ENCODE measurements at regions not wholly inside any gene's neighbourhood (a gene's known extent, or its start where the extent isn't known, plus 50 kb on each side); places are given as distances from the start of the nearest gene placed in this dataset.

- no peak for DNase-seq
These were observed 434.9 kb downstream of the GPM6A start for GRCh38 chr4:175377203-175377602.

- no peak for DNase-seq
These were observed 433.7 kb downstream of the GPM6A start for GRCh38 chr4:175378372-175378771.

DNA sequence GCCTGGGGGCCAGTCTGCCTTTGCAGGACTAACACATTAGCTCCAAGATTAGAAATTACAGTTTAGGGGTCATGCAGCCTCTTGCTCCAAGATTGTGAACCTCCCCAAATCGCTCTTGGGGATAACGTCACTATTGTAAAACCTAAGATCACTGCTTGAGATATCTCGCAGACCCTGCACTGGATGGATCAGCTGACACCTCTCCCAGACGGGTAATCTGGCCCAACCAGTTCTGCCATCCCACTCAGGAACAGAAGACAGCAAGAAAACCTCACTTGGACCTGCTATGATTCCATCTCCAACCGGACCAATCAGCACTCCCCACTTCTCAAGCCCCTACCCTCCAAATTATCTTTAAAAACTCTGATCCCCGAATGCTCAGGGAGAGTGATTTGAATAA lies 431.2 kb downstream of the GPM6A start:
- no peak for DNase-seq

- DNase-seq, result no peak
These were observed 426.3 kb downstream of the GPM6A start for GRCh38 chr4:175385797-175386196.

GRCh38 chr4:175386776-175387507 lies 425.1 kb downstream of the GPM6A start:
- DNase-seq, result no peak

DNA sequence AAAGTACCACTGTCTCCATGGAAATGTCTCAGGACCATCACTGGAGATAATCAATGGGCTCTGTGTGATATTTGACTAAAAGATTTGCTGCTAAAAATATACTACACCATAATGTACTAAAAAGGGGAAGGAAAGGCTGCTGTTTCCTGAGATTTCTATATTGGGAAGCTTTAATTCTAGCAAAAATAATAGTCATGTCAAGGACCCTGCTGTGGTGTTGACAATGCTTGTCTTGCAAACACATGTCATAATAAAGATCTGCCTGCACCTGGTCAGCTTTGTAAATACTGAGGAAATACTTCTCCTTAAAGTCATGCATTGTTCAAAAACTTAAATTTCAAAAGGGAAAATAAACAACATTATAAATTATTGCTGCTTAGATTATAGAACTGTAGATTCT lies 417.9 kb downstream of the GPM6A start:
- no peak for DNase-seq

DNA sequence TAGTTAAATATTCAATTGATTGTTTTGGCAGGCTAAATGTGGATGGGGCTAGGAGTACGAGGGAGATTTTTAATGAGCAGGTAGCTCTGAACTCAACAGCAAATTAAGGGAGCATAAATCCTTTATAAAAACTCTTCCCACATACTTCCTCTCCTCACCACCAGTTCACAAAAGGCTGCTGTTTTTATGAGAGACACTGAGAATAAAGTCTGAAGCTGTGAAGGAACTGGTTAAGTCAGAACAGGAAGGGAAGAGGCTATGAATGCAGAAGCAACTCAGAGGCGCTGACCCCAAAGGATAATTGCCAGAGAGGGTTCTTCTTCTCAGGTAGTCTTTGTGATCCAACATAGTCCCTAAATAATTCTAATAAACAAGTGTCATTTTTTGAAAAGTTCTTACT lies 406.1 kb downstream of the GPM6A start:
- DNase-seq, result no peak

DNA sequence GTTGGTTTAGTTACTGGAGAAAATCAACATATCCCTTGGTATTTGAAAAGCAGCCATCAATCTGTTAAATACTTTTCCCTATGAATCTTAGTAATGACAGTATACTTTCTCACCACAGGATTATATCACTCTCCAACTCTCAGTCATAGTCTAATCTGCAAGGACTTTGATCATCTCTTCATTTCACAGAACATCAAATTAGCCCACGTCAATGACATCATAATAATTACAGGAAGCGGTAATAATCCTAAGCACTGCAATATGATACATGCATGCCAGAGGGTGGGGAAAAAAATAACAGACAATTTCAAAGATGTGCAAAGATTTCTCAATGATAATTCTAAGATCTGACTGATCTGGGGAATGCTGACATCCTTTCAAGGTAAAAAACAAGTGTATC lies 404.1 kb downstream of the GPM6A start:
- DNase-seq, result no peak

- DNase-seq, result no peak
These were observed 400.8 kb downstream of the GPM6A start for GRCh38 chr4:175411251-175411650.

DNA sequence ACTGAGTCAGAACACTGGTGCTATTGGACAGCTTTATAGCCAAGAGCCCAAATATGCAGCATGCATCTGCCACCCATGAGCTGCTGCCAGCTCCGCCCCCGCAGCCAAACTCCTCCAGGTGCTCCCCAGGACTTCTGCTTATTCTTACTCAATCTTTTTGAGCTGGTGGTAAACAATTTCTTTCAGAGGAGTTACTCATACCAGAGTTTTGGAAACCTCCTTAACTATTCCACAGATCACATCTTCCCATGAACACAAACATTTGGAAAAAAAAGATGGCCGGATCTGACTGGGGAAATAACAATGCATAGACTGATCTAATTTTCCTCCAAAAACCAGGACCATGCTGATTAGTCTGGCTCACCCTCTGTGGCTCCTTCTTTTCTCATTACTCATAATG lies 399.9 kb downstream of the GPM6A start:
- no peak for DNase-seq

- DNase-seq, result no peak
These were observed 399.3 kb downstream of the GPM6A start for GRCh38 chr4:175412746-175413145.

DNA sequence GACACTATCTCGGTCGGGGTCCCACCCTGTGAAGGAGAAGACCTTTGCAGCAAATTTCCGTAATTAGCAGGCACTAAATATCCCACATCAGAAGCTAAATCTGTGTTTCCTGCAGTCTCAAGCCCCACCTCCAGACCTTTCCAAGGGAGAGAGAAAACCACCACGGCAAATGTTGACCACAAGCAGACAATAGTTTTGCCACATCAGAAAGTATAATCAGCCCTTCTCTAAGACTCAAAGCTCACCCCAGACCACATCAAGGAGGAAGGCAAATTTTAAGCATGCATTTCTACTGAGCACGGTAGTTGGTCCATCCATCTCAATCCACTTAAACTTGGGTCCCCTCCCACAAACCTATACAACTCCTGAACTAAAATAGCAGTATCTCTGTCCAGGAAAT lies 398.5 kb downstream of the GPM6A start:
- DNase-seq, result no peak

DNA sequence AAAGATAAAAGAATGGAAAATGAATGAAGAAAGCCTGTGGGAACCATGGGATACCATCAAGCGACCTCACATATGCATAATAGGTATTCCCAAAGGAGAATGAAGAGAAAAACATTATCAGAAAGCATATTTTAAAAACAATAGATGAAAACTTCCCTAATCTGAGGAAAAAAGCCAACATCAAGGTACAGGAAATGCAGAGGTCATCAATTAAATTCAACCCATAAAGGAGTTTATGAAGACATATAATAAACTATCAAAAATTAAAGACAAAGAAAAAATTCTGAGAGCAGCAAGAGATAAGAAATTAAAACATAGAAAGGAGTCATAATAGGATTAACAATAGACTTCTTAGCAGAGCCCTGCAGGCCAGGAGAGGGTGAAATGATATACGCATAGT lies 397.5 kb downstream of the GPM6A start:
- no peak for DNase-seq

DNA sequence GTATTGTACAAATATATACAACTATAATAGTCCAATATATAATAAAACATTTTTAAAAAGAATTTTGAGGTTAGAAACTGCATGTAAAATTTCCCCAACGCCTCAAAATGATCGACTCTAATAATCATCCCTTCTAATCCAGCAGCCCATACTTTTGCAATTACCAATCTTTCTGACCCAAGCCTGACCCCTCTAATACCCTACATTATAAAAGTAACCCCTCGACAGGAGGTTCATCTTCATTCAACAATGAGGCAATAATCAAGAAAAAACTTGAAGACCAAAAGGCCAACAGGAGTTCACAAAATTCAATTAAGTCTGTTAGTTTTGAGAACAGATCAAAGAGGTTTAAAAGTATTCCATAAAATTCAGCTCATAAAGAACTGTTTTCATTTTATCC lies 393.5 kb downstream of the GPM6A start:
- no peak for DNase-seq

DNA sequence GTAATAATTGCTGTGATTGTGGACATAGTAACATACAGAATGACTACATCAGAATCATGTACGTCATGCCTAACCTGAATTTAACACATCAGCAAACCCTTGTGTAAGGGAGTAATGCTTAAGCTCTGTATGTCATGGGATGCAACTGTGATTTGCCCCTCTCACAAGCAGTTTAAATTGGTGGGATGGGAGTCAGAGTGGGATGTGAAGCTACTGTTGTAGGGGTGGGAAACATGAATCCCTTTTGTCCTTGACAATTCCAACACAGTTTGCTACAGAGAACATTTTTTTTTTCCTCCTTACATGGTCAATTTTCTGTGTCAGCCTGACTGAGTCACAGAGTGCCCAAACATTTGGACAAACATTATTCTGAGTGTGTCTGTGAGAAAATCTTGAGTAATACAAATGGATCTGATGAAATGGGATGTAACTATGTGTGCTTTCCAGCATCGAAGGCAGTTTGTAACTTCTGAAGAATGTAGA lies 392.8 kb downstream of the GPM6A start:
- no peak for DNase-seq

GRCh38 chr4:175421506-175421905 lies 390.6 kb downstream of the GPM6A start:
- DNase-seq, result no peak

DNA sequence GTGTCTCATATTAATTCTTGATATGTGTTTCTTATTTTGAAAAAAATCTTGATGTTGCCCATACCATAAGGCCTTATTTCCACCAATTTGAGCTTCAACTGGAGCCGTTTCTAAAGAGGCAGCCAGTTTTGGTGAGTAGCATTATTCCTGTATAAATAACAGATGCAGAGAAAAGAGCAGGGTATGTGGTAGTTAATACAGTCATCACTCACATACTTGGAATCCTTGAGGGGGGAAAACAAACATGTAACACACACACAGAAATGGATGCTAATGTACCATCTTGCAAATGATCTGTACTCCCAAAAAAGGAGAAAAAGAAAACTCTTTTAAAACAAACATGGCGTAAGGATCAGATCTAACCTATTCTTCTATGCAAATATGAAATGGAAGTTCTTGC lies 389.7 kb downstream of the GPM6A start:
- DNase-seq, result no peak

DNA sequence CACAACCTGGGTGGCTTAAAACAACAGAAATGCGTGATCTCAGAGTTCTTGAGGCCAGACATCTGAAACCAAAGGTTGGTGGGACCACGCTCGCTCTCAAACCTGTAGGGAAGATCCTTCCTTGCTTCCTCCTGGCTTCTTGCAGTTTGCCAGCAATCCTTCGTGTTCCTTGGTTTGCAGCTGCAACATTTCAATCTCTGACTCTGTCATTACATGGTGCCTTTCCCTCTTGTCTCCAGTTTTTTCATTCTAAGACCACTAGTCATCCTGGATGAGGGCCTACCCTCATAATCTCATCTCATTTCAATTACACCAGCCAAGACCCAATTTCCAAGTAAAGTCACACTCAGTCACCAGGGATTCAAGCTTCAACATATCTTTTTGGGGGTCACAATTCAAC lies 388.0 kb downstream of the GPM6A start:
- no peak for DNase-seq

- no peak for DNase-seq
These were observed 384.3 kb downstream of the GPM6A start for GRCh38 chr4:175427751-175428150.

- no peak for DNase-seq
These were observed 380.4 kb downstream of the GPM6A start for GRCh38 chr4:175431694-175432093.

GRCh38 chr4:175435381-175435783 lies 376.7 kb downstream of the GPM6A start:
- no peak for DNase-seq

DNA sequence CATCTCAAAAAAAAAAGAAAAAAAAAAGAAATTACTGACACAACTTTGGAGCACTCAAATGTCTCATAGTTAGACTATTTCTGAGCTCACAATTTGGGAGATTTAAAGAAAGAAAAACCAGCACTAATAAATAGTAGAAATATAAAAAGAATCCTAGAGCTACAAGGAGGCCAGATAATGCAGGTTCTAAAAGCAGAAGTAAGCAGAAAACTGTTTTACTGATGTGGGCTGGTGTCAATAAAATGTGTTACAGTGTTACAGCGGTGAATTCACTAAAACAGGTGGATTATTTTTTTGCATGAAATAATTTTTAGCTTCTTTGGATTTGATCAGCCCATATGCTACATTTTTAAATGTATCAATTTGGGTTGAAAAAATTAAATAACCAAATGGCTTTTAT lies 375.9 kb downstream of the GPM6A start:
- no peak for DNase-seq

DNA sequence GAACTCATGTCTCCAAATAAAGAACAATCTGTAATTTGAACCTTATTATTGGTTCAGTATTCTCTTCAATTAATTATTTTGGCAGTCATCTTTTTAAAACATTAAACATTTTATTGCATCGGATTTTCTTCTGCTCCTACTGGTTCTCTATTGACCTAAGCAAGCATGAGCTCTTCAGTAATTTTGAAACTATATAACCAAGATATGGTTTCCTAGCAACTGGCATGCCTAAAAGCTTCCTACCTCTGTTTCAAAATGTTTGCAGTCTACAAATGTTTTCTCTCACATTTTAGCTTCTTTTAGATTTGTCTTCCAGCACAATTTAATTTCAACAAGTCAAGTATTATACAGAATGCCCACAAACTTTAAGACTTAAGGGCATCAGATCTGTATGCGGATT lies 371.3 kb downstream of the GPM6A start:
- no peak for DNase-seq

DNA sequence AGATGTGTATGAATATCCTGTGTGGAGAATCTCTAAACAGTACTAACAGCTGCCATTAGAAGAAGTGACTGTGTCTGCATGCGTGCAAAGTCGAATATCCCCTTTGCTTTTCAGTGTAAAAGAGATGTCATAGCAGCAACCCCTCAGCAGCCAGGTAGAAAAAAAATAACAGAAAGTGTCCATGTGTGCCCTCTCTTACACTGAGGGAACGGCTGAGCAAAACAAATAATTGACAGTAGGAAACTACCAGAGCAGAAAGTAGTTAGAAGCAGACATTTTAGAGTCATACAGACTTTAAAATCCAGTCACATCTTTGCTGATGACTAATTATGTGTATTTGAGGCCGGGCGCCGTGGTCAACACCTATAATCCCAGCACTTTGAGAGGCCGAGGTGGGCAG lies 370.8 kb downstream of the GPM6A start:
- DNase-seq, result no peak

DNA sequence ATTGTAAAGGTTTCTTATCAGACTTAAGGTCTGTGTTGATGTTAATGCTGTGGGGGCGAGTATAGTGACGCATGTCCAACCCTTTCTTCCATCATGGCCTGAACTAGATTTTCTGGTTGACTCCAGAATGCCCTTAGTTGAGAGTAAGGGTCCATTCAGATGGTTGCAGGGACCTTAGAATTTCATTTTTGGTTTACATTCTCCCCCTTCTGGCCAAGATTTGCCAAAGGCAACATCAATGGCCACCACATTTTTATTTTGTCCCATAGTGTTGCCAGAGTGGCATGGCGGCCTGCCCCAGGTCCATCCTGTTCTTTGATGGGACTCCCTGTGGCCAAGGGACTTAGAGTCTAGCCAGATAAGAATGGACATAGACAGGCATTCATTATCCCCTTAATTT lies 368.5 kb downstream of the GPM6A start:
- DNase-seq, result no peak
